ENCODE measurements at regions not wholly inside any gene's neighbourhood (a gene's known extent, or its start where the extent isn't known, plus 50 kb on each side); places are given as distances from the start of the nearest gene placed in this dataset.

DNA sequence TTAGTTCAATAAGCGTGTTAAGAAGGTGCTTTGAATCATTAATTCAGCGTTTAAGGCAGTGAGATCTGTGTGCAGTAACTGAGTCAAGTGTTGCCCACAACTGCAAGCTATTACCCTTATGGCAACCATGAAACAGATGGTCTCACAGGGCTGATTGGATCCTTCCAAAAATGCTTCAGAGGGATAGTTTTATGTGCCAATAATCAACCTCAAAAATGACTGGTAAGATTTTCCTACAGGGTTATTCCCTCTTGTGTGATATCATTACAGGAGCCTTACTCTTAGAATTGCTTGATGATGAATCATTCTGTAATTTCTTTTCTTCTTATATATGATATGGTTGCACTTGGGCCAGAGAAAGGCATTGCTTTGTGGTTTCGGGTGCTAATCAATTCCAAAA lies 1299.2 kb upstream of the ATXN8OS start:
- Mint-ChIP-seq H3K4me3 (ENCODE audit: unreplicated experiment) (no peak overlapping the region), H3K9me3 (ENCODE audit: unreplicated experiment) (no peaks in the 10 kb centered on the region), H3K36me3 (ENCODE audit: insufficient read depth, unreplicated experiment) (no peaks in the 10 kb centered on the region), H3K27me3 (ENCODE audit: insufficient read depth, unreplicated experiment) (no peaks in the 10 kb centered on the region), H3K27ac (ENCODE audit: unreplicated experiment) (no peak overlapping the region), H3K4me1 (ENCODE audit: low read depth, unreplicated experiment) (no peaks in the 10 kb centered on the region)
- Histone ChIP-seq H3K4me1 (no peaks in the 10 kb centered on the region), H3K36me3 (ENCODE audit: control insufficient read depth, insufficient read depth, low read length) (no peaks in the 10 kb centered on the region), H3K4me3 (ENCODE audit: low read depth, low read length) (no peak overlapping the region), H3K9me3 (no peaks in the 10 kb centered on the region), H3K27me3 (replicated peaks; ENCODE audit: control insufficient read depth, insufficient read depth, low read length) (no peaks in the 10 kb centered on the region)
- CTCF ChIA-PET = interaction anchor here (0.6 kb wide), 1 partner anchor 458 kb away, joined by 3 read pairs; no protein-coding TSS in a partner anchor
- POLR2A ChIA-PET = no interaction called here
- DNase-seq = no peak
- no TSS peak for BruUV-seq (replicated peaks)
- intact Hi-C loops (cut with micrococcal nuclease; ENCODE audit: unreplicated experiment) = no loop called here
- TF ChIP-seq, protein P1, sequence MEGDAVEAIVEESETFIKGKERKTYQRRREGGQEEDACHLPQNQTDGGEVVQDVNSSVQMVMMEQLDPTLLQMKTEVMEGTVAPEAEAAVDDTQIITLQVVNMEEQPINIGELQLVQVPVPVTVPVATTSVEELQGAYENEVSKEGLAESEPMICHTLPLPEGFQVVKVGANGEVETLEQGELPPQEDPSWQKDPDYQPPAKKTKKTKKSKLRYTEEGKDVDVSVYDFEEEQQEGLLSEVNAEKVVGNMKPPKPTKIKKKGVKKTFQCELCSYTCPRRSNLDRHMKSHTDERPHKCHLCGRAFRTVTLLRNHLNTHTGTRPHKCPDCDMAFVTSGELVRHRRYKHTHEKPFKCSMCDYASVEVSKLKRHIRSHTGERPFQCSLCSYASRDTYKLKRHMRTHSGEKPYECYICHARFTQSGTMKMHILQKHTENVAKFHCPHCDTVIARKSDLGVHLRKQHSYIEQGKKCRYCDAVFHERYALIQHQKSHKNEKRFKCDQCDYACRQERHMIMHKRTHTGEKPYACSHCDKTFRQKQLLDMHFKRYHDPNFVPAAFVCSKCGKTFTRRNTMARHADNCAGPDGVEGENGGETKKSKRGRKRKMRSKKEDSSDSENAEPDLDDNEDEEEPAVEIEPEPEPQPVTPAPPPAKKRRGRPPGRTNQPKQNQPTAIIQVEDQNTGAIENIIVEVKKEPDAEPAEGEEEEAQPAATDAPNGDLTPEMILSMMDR (IDR thresholded peaks at IDR 0.05; ENCODE audit: insufficient read depth in 1 of 2, low read depth in 1 of 2, low read length in 1 of 2, severe bottlenecking in 1 of 2, unreplicated experiment in 1 of 2) = no peak

DNA sequence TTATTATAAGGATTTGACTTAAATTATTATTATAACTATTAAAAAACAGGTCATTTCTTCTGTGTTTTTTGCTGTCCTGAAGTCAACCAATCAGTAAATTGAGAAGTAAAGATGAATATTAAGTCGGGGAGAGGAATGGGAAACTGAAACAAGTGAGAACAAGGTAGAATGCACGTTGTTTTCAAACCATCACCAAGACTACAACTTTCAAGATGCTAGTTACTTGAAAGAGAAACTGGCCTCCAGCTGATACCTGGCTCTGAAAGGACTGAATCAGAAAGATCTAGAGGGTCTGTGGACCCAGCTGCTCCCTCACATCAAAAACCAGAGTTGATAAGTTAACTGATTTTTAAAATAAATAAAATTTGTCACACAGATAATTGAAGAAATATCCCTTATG lies 1301.5 kb upstream of the ATXN8OS start:
- Histone ChIP-seq H3K36me3 (ENCODE audit: control insufficient read depth, insufficient read depth, low read length) (no peaks in the 10 kb centered on the region), H3K9me3 (no peaks in the 10 kb centered on the region), H3K27me3 (replicated peaks; ENCODE audit: control insufficient read depth, insufficient read depth, low read length) (no peaks in the 10 kb centered on the region), H3K4me3 (ENCODE audit: low read depth, low read length) (no peak overlapping the region), H3K4me1 (no peaks in the 10 kb centered on the region)
- POLR2A ChIA-PET = no interaction called here
- no peaks in the 10 kb centered on the region for H3K9me3 Mint-ChIP-seq (ENCODE audit: unreplicated experiment)
- BruUV-seq (replicated peaks) = no TSS peak
- H3K4me3 Mint-ChIP-seq (ENCODE audit: unreplicated experiment) = no peak overlapping the region
- intact Hi-C loops (cut with micrococcal nuclease; ENCODE audit: unreplicated experiment) = no loop called here
- H3K36me3 Mint-ChIP-seq (ENCODE audit: insufficient read depth, unreplicated experiment) = no peaks in the 10 kb centered on the region
- no peak for DNase-seq
- H3K27me3 Mint-ChIP-seq (ENCODE audit: insufficient read depth, unreplicated experiment) = no peaks in the 10 kb centered on the region
- CTCF ChIA-PET = no interaction called here
- H3K27ac Mint-ChIP-seq (ENCODE audit: unreplicated experiment) = no peak overlapping the region
- no peaks in the 10 kb centered on the region for H3K4me1 Mint-ChIP-seq (ENCODE audit: low read depth, unreplicated experiment)
- TF ChIP-seq, protein P1 (IDR thresholded peaks at IDR 0.05; ENCODE audit: insufficient read depth in 1 of 2, low read depth in 1 of 2, low read length in 1 of 2, severe bottlenecking in 1 of 2, unreplicated experiment in 1 of 2) = no peak

DNA sequence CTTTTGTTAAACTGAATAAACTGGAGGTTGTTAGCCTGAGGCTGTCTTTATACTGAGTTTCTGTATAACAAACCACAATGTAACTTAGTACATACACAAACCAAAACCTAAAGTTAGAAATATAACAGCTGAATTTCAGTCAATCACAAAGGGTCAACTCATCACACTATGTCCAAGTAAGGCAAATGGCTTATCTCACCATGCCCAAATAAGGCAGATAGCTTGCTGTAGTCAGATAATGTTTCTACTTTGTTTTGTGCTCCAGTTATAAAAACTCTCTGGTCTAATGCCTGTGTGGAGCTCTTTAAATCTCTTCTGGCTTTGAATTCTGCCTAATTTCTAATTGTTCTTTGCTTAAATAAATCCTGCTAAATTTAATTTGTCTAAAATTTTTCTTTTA lies 1323.4 kb upstream of the ATXN8OS start:
- intact Hi-C loops (cut with micrococcal nuclease; ENCODE audit: unreplicated experiment) = no loop called here
- ChIA-PET POLR2A (interaction anchor here (0.6 kb wide), 1 partner anchor 144 kb away, joined by 3 read pairs; no protein-coding TSS in a partner anchor), CTCF (no interaction called here)
- Mint-ChIP-seq H3K4me3 (ENCODE audit: unreplicated experiment) (no peak overlapping the region), H3K27me3 (ENCODE audit: insufficient read depth, unreplicated experiment) (no peaks in the 10 kb centered on the region), H3K4me1 (ENCODE audit: low read depth, unreplicated experiment) (no peaks in the 10 kb centered on the region), H3K27ac (ENCODE audit: unreplicated experiment) (no peak overlapping the region), H3K9me3 (ENCODE audit: unreplicated experiment) (no peaks in the 10 kb centered on the region), H3K36me3 (ENCODE audit: insufficient read depth, unreplicated experiment) (no peaks in the 10 kb centered on the region)
- Histone ChIP-seq H3K36me3 (ENCODE audit: control insufficient read depth, insufficient read depth, low read length) (no peaks in the 10 kb centered on the region), H3K4me3 (ENCODE audit: low read depth, low read length) (no peak overlapping the region), H3K27me3 (replicated peaks; ENCODE audit: control insufficient read depth, insufficient read depth, low read length) (no peaks in the 10 kb centered on the region), H3K9me3 (no peaks in the 10 kb centered on the region), H3K4me1 (no peaks in the 10 kb centered on the region)
- no peak for DNase-seq
- no TSS peak for BruUV-seq (replicated peaks)
- TF ChIP-seq, protein P1 (IDR thresholded peaks at IDR 0.05; ENCODE audit: insufficient read depth in 1 of 2, low read depth in 1 of 2, low read length in 1 of 2, severe bottlenecking in 1 of 2, unreplicated experiment in 1 of 2) = no peak

Measured in Caco-2 (cell line).